ENCODE measurements at regions not wholly inside any gene's neighbourhood (a gene's known extent, or its start where the extent isn't known, plus 50 kb on each side); places are given as distances from the start of the nearest gene placed in this dataset.

GRCh38 chr6:3965071-3965718 is 113.7 kb downstream of the FAM217A start:
- TF ChIP-seq CTCF (tag by site-specific recombination; IDR thresholded peaks at IDR 0.05) (no peak), PRDM4 (tag by site-specific recombination; IDR thresholded peaks at IDR 0.05) (no peak), ZNF404 (tag by site-specific recombination; IDR thresholded peaks at IDR 0.05) (no peak), ZNF654 (tag by site-specific recombination; IDR thresholded peaks at IDR 0.05; ENCODE audit: low read depth) (no peak), ATF2 (tag by site-specific recombination; IDR thresholded peaks at IDR 0.05; ENCODE audit: low read depth) (no peak), REST (tag by site-specific recombination; IDR thresholded peaks at IDR 0.05) (no peak), ZNF148 (tag by site-specific recombination; IDR thresholded peaks at IDR 0.05; ENCODE audit: borderline replicate concordance) (no peak), SP2 (tag by site-specific recombination; IDR thresholded peaks at IDR 0.05) (no peak), GLIS1 (tag by site-specific recombination; IDR thresholded peaks at IDR 0.05) (no peak), ZBTB44 (tag by site-specific recombination; IDR thresholded peaks at IDR 0.05) (no peak), SETDB1 (IDR thresholded peaks at IDR 0.05; ENCODE audit: insufficient read length, low read length) (no peak), YY2 (tag by site-specific recombination; IDR thresholded peaks at IDR 0.05) (no peak)
